ENCODE measurements at regions not wholly inside any gene's neighbourhood (a gene's known extent, or its start where the extent isn't known, plus 50 kb on each side); places are given as distances from the start of the nearest gene placed in this dataset.

GRCh38 chr4:19417256-19417655 is 834.4 kb upstream of the SLIT2 start:
- no peak for DNase-seq (ENCODE audit: insufficient read length, low spot score)
- TF ChIP-seq CTCF (IDR thresholded peaks at IDR 0.05; ENCODE audit: insufficient read depth, missing control alignments): no peak
- FAIRE-seq: no peak

- peak; percentile 29 for FAIRE-seq
- no peak for DNase-seq (ENCODE audit: insufficient read length, low spot score)
- no peak for TF ChIP-seq CTCF (IDR thresholded peaks at IDR 0.05; ENCODE audit: insufficient read depth, missing control alignments)
Measured at GRCh38 chr4:19416146-19416545, 835.6 kb upstream of the SLIT2 start.

- DNase-seq (ENCODE audit: insufficient read length, low spot score) (no peak), FAIRE-seq (no peak)
- no peak for TF ChIP-seq CTCF (IDR thresholded peaks at IDR 0.05; ENCODE audit: insufficient read depth, missing control alignments)
Measured at GRCh38 chr4:19408490-19408889, 843.2 kb upstream of the SLIT2 start.

GRCh38 chr4:19406789-19407188 is 844.9 kb upstream of the SLIT2 start:
- DNase-seq (ENCODE audit: insufficient read length, low spot score) (no peak), FAIRE-seq (no peak)
- TF ChIP-seq CTCF (IDR thresholded peaks at IDR 0.05; ENCODE audit: insufficient read depth, missing control alignments): no peak

GRCh38 chr4:19403786-19404370 is 847.8 kb upstream of the SLIT2 start:
- FAIRE-seq: no peak
- TF ChIP-seq CTCF (IDR thresholded peaks at IDR 0.05; ENCODE audit: insufficient read depth, missing control alignments): no peak
- no peak for DNase-seq (ENCODE audit: insufficient read length, low spot score)

- no peak for TF ChIP-seq CTCF (IDR thresholded peaks at IDR 0.05; ENCODE audit: insufficient read depth, missing control alignments)
- no peak for FAIRE-seq
- DNase-seq (ENCODE audit: insufficient read length, low spot score): no peak
Measured at GRCh38 chr4:19402581-19403065, 849.1 kb upstream of the SLIT2 start.

GRCh38 chr4:19401301-19402080 is 850.2 kb upstream of the SLIT2 start:
- FAIRE-seq (no peak), DNase-seq (ENCODE audit: insufficient read length, low spot score) (no peak)
- no peak for TF ChIP-seq CTCF (IDR thresholded peaks at IDR 0.05; ENCODE audit: insufficient read depth, missing control alignments)
